ENCODE measurements at regions not wholly inside any gene's neighbourhood (a gene's known extent, or its start where the extent isn't known, plus 50 kb on each side); places are given as distances from the start of the nearest gene placed in this dataset.

GRCh38 chr3:191695131-191695814 is 234.3 kb downstream of the PYDC2 start:
- Histone ChIP-seq H3K27ac (no peak overlapping the region), H3K79me2 (ENCODE audit: insufficient read depth) (no peaks in the 10 kb centered on the region), H3K4me1 (ENCODE audit: insufficient read depth) (no peaks in the 10 kb centered on the region), H3K9ac (no peak overlapping the region), H3K4me2 (ENCODE audit: unreplicated experiment) (no peak overlapping the region), H3K36me3 (ENCODE audit: low read depth) (no peaks in the 10 kb centered on the region), H3K4me3 (no peak overlapping the region), H3K9me2 (ENCODE audit: insufficient read depth) (no peaks in the 10 kb centered on the region), H3F3A (ENCODE audit: insufficient read depth) (no peaks in the 10 kb centered on the region), H4K20me1 (ENCODE audit: insufficient read depth) (no peaks in the 10 kb centered on the region), H2AFZ (no peak overlapping the region), H3K9me3 (ENCODE audit: low read depth) (no peaks in the 10 kb centered on the region), H3K27me3 (replicated peaks; ENCODE audit: insufficient read depth) (no peaks in the 10 kb centered on the region)
- 20 to 25% methylated on average over 7 of the region's 7 CpGs for WGBS, 2 experiments (ENCODE audit: low coverage in 1 of 2, low lambda C conversion rate in 2 of 2, missing lambda C conversion rate in 2 of 2)
- DNase-seq: no peak
- TF ChIP-seq EZH2 (IDR thresholded peaks at IDR 0.05; ENCODE audit: insufficient read depth, poor library complexity, severe bottlenecking) (no peak), EZH2phosphoT487 (IDR thresholded peaks at IDR 0.05; ENCODE audit: insufficient read depth, low read depth) (no peak)
- in situ Hi-C loops (cut with MboI): no loop called here

GRCh38 chr3:191695815-191696153 is 234.8 kb downstream of the PYDC2 start:
- H3K4me3 ChIP-seq: no peak overlapping the region
- TF ChIP-seq EZH2 (IDR thresholded peaks at IDR 0.05; ENCODE audit: insufficient read depth, poor library complexity, severe bottlenecking): no peak
- TF ChIP-seq EZH2phosphoT487 (IDR thresholded peaks at IDR 0.05; ENCODE audit: insufficient read depth, low read depth): no peak
- H3K9me3 ChIP-seq (ENCODE audit: low read depth): no peaks in the 10 kb centered on the region
- H3K9ac ChIP-seq: no peak overlapping the region
- no peak overlapping the region for H3K4me2 ChIP-seq (ENCODE audit: unreplicated experiment)
- H4K20me1 ChIP-seq (ENCODE audit: insufficient read depth): no peaks in the 10 kb centered on the region
- in situ Hi-C loops (cut with MboI): no loop called here
- no peaks in the 10 kb centered on the region for H3K4me1 ChIP-seq (ENCODE audit: insufficient read depth)
- no peaks in the 10 kb centered on the region for H3K36me3 ChIP-seq (ENCODE audit: low read depth)
- H3K9me2 ChIP-seq (ENCODE audit: insufficient read depth): no peaks in the 10 kb centered on the region
- no peak overlapping the region for H2AFZ ChIP-seq
- H3K79me2 ChIP-seq (ENCODE audit: insufficient read depth): no peaks in the 10 kb centered on the region
- no peaks in the 10 kb centered on the region for H3K27me3 ChIP-seq (replicated peaks; ENCODE audit: insufficient read depth)
- no peak for DNase-seq
- H3K27ac ChIP-seq: no peak overlapping the region
- no peaks in the 10 kb centered on the region for H3F3A ChIP-seq (ENCODE audit: insufficient read depth)

- Histone ChIP-seq H3K4me1 (ENCODE audit: insufficient read depth) (no peaks in the 10 kb centered on the region), H3K9me3 (ENCODE audit: low read depth) (no peaks in the 10 kb centered on the region), H3K4me3 (no peak overlapping the region), H3K4me2 (ENCODE audit: unreplicated experiment) (no peak overlapping the region), H3K27me3 (replicated peaks; ENCODE audit: insufficient read depth) (no peaks in the 10 kb centered on the region), H3F3A (ENCODE audit: insufficient read depth) (no peaks in the 10 kb centered on the region), H3K27ac (no peak overlapping the region), H3K9ac (no peak overlapping the region), H2AFZ (no peak overlapping the region), H4K20me1 (ENCODE audit: insufficient read depth) (no peaks in the 10 kb centered on the region), H3K9me2 (ENCODE audit: insufficient read depth) (no peaks in the 10 kb centered on the region), H3K36me3 (ENCODE audit: low read depth) (no peaks in the 10 kb centered on the region), H3K79me2 (ENCODE audit: insufficient read depth) (no peaks in the 10 kb centered on the region)
- TF ChIP-seq EZH2 (IDR thresholded peaks at IDR 0.05; ENCODE audit: insufficient read depth, poor library complexity, severe bottlenecking) (no peak), EZH2phosphoT487 (IDR thresholded peaks at IDR 0.05; ENCODE audit: insufficient read depth, low read depth) (no peak)
- no peak for DNase-seq
- in situ Hi-C loops (cut with MboI): no loop called here
Observed at GRCh38 chr3:191696348-191696747, 235.4 kb downstream of the PYDC2 start.

GRCh38 chr3:191699546-191699945 is 238.6 kb downstream of the PYDC2 start:
- Histone ChIP-seq H3K4me1 (ENCODE audit: insufficient read depth) (no peaks in the 10 kb centered on the region), H3K79me2 (ENCODE audit: insufficient read depth) (no peaks in the 10 kb centered on the region), H4K20me1 (ENCODE audit: insufficient read depth) (no peaks in the 10 kb centered on the region), H3K9ac (no peak overlapping the region), H3K9me2 (ENCODE audit: insufficient read depth) (no peaks in the 10 kb centered on the region), H3K27ac (no peak overlapping the region), H3F3A (ENCODE audit: insufficient read depth) (no peaks in the 10 kb centered on the region), H2AFZ (no peak overlapping the region), H3K27me3 (replicated peaks; ENCODE audit: insufficient read depth) (no peaks in the 10 kb centered on the region), H3K4me2 (ENCODE audit: unreplicated experiment) (no peak overlapping the region), H3K4me3 (no peak overlapping the region), H3K36me3 (ENCODE audit: low read depth) (no peaks in the 10 kb centered on the region), H3K9me3 (ENCODE audit: low read depth) (no peaks in the 10 kb centered on the region)
- WGBS, 2 experiments (ENCODE audit: low coverage in 1 of 2, low lambda C conversion rate in 2 of 2, missing lambda C conversion rate in 2 of 2): 0 to 83% methylated on average over 1 of the region's 1 CpG
- no peak for DNase-seq
- no peak for TF ChIP-seq EZH2 (IDR thresholded peaks at IDR 0.05; ENCODE audit: insufficient read depth, poor library complexity, severe bottlenecking)
- no peak for TF ChIP-seq EZH2phosphoT487 (IDR thresholded peaks at IDR 0.05; ENCODE audit: insufficient read depth, low read depth)
- in situ Hi-C loops (cut with MboI): no loop called here

- H3K4me3 ChIP-seq: no peak overlapping the region
- 19 to 27% methylated on average over 2 of the region's 2 CpGs for WGBS, 2 experiments (ENCODE audit: low coverage in 1 of 2, low lambda C conversion rate in 2 of 2, missing lambda C conversion rate in 2 of 2)
Observed at GRCh38 chr3:191702121-191702520, 241.2 kb downstream of the PYDC2 start.

More at GRCh38 chr3:191702121-191702520, 241.2 kb downstream of the PYDC2 start:
- Histone ChIP-seq H3K4me1 (ENCODE audit: insufficient read depth) (no peaks in the 10 kb centered on the region), H3K79me2 (ENCODE audit: insufficient read depth) (no peaks in the 10 kb centered on the region), H4K20me1 (ENCODE audit: insufficient read depth) (no peaks in the 10 kb centered on the region), H2AFZ (no peak overlapping the region), H3K9me2 (ENCODE audit: insufficient read depth) (no peaks in the 10 kb centered on the region), H3K9me3 (ENCODE audit: low read depth) (no peaks in the 10 kb centered on the region), H3K27me3 (replicated peaks; ENCODE audit: insufficient read depth) (no peaks in the 10 kb centered on the region), H3K27ac (no peak overlapping the region), H3F3A (ENCODE audit: insufficient read depth) (no peaks in the 10 kb centered on the region), H3K4me2 (ENCODE audit: unreplicated experiment) (no peak overlapping the region), H3K36me3 (ENCODE audit: low read depth) (no peaks in the 10 kb centered on the region), H3K9ac (no peak overlapping the region)
- no peak for DNase-seq
- in situ Hi-C loops (cut with MboI): no loop called here
- TF ChIP-seq EZH2phosphoT487 (IDR thresholded peaks at IDR 0.05; ENCODE audit: insufficient read depth, low read depth) (no peak), EZH2 (IDR thresholded peaks at IDR 0.05; ENCODE audit: insufficient read depth, poor library complexity, severe bottlenecking) (no peak)

All from GM23248 (cell line).